ENCODE measurements at regions not wholly inside any gene's neighbourhood (a gene's known extent, or its start where the extent isn't known, plus 50 kb on each side); places are given as distances from the start of the nearest gene placed in this dataset.

- TF ChIP-seq, protein P1, sequence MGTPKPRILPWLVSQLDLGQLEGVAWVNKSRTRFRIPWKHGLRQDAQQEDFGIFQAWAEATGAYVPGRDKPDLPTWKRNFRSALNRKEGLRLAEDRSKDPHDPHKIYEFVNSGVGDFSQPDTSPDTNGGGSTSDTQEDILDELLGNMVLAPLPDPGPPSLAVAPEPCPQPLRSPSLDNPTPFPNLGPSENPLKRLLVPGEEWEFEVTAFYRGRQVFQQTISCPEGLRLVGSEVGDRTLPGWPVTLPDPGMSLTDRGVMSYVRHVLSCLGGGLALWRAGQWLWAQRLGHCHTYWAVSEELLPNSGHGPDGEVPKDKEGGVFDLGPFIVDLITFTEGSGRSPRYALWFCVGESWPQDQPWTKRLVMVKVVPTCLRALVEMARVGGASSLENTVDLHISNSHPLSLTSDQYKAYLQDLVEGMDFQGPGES (IDR thresholded peaks at IDR 0.05), result no peak
- TF ChIP-seq MEF2B (IDR thresholded peaks at IDR 0.05; ENCODE audit: partially characterized antibody, poor library complexity, severe bottlenecking) (peak; percentile 34), HSF1 (IDR thresholded peaks at IDR 0.05; ENCODE audit: low read depth, low read length) (no peak), SMARCA5 (IDR thresholded peaks at IDR 0.05) (no peak), ZNF207 (IDR thresholded peaks at IDR 0.05; ENCODE audit: borderline replicate concordance) (no peak), ZBTB40 (IDR thresholded peaks at IDR 0.05; ENCODE audit: borderline replicate concordance) (no peak), GATAD2B (conservative IDR thresholded peaks at IDR 0.05; ENCODE audit: low read depth) (no peak), STAT3 (IDR thresholded peaks at IDR 0.05; ENCODE audit: low read depth, low read length) (no peak), POLR2AphosphoS5 (IDR thresholded peaks at IDR 0.05; ENCODE audit: low read length) (no peak), CREM (IDR thresholded peaks at IDR 0.05; ENCODE audit: low read depth) (no peak; the same call in none of the 2 replicates), MTA3 (IDR thresholded peaks at IDR 0.05; ENCODE audit: borderline replicate concordance, low read length) (no peak), SIX5 (IDR thresholded peaks at IDR 0.05; ENCODE audit: low read depth, low read length, severe bottlenecking) (no peak), NFYA (IDR thresholded peaks at IDR 0.05; ENCODE audit: borderline replicate concordance, low read depth, low read length) (no peak), POLR2AphosphoS2 (IDR thresholded peaks at IDR 0.05; ENCODE audit: low read depth, low read length) (no peak), POU2F2 (IDR thresholded peaks at IDR 0.05; ENCODE audit: borderline replicate concordance, low read depth, low read length) (no peak), ZNF687 (IDR thresholded peaks at IDR 0.05) (0 out of 2 replicates have a peak, but pooled peaks have one; percentile 1), JUNB (IDR thresholded peaks at IDR 0.05) (no peak), HDAC2 (IDR thresholded peaks at IDR 0.05) (no peak), NR2C2 (IDR thresholded peaks at IDR 0.05; ENCODE audit: borderline replicate concordance, control insufficient read depth, insufficient read length, low read depth) (no peak)
- TF ChIP-seq, protein P2, sequence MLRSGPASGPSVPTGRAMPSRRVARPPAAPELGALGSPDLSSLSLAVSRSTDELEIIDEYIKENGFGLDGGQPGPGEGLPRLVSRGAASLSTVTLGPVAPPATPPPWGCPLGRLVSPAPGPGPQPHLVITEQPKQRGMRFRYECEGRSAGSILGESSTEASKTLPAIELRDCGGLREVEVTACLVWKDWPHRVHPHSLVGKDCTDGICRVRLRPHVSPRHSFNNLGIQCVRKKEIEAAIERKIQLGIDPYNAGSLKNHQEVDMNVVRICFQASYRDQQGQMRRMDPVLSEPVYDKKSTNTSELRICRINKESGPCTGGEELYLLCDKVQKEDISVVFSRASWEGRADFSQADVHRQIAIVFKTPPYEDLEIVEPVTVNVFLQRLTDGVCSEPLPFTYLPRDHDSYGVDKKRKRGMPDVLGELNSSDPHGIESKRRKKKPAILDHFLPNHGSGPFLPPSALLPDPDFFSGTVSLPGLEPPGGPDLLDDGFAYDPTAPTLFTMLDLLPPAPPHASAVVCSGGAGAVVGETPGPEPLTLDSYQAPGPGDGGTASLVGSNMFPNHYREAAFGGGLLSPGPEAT (IDR thresholded peaks at IDR 0.05; ENCODE audit: low read depth), result 0 out of 2 replicates have a peak, but pooled peaks have one; percentile 37
Observed at GRCh38 chr7:46153583-46153950, 232.5 kb upstream of the IGFBP3 start (continued).
